Peyer's patch (tissue), 4 donors: ENCODE measurements at regions not wholly inside any gene's neighbourhood (a gene's known extent, or its start where the extent isn't known, plus 50 kb on each side); places are given as distances from the start of the nearest gene placed in this dataset.

Experiments used
- DNase-seq, 3 donors: peaks; one replicate each; pipeline ENCODE4 v3.0.0-alpha.2; 2017 to 2019
- H3K27ac ChIP-seq, 4 donors: fragments of 200-600 bp; sonication (generic); one replicate each; pipeline ENCODE4 v1.5.1; 2016 to 2019
- H3K27me3 ChIP-seq, 2 donors: fragments of 200-600 bp; sonication (generic); one replicate each; pipeline ENCODE4 v1.5.1; 2019
- H3K36me3 ChIP-seq, 3 donors: fragments of 200-600 bp; sonication (generic); one replicate each; pipeline ENCODE4 v1.5.1; 2016 to 2019
- H3K4me1 ChIP-seq, 4 donors: fragments of 200-600 bp; sonication (generic); one replicate each; pipeline ENCODE4 v1.5.1; 2016 to 2019
- H3K4me3 ChIP-seq, 4 donors: fragments of 200-600 bp; sonication (generic); 1 replicate in 3 of 4; 2 replicates in 1 of 4; pipeline ENCODE4 v1.5.1; 2016 to 2019; ENCODE audit warnings: mild to moderate bottlenecking in 1 of 4
- H3K9me3 ChIP-seq, 4 donors: fragments of 200-600 bp; sonication (generic); one replicate each; pipeline ENCODE4 v1.5.1; 2016 to 2019; ENCODE audit warnings: mild to moderate bottlenecking in 1 of 4
- POLR2A ChIP-seq, 2 donors: fragments of 450-650 bp; IDR thresholded peaks; one replicate each; pipeline ENCODE4 v1.5.1; 2017; ENCODE audit warnings: antibody characterized with exemption in 2 of 2, mild to moderate bottlenecking in 2 of 2, moderate library complexity in 2 of 2
- TF ChIP-seq, protein P1 (sequence below), 6 experiments: fragments of 450-650 bp in 4 of 6; fragments of 200-600 bp in 2 of 6; sonication (generic) in 1 of 6; IDR thresholded peaks; one replicate each; pipeline ENCODE4 v1.5.1; 2017 to 2019; ENCODE audit warnings: antibody characterized with exemption in 6 of 6, mild to moderate bottlenecking in 3 of 6, moderate library complexity in 1 of 6

- Histone ChIP-seq H3K36me3 (no peaks in the 10 kb centered on the region), H3K4me1 (no peaks in the 10 kb centered on the region), H3K27ac (no peak overlapping the region), H3K4me3 (no peak overlapping the region), H3K9me3 (no peaks in the 10 kb centered on the region), H3K27me3 (no peaks in the 10 kb centered on the region)
- DNase-seq, result no peak
- TF ChIP-seq, protein P1, sequence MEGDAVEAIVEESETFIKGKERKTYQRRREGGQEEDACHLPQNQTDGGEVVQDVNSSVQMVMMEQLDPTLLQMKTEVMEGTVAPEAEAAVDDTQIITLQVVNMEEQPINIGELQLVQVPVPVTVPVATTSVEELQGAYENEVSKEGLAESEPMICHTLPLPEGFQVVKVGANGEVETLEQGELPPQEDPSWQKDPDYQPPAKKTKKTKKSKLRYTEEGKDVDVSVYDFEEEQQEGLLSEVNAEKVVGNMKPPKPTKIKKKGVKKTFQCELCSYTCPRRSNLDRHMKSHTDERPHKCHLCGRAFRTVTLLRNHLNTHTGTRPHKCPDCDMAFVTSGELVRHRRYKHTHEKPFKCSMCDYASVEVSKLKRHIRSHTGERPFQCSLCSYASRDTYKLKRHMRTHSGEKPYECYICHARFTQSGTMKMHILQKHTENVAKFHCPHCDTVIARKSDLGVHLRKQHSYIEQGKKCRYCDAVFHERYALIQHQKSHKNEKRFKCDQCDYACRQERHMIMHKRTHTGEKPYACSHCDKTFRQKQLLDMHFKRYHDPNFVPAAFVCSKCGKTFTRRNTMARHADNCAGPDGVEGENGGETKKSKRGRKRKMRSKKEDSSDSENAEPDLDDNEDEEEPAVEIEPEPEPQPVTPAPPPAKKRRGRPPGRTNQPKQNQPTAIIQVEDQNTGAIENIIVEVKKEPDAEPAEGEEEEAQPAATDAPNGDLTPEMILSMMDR (IDR thresholded peaks at IDR 0.05), result no peak
- TF ChIP-seq POLR2A (IDR thresholded peaks at IDR 0.05), result no peak
Observed at GRCh38 chrY:15648198-15648597, 1123.9 kb downstream of the NLGN4Y start.

DNA sequence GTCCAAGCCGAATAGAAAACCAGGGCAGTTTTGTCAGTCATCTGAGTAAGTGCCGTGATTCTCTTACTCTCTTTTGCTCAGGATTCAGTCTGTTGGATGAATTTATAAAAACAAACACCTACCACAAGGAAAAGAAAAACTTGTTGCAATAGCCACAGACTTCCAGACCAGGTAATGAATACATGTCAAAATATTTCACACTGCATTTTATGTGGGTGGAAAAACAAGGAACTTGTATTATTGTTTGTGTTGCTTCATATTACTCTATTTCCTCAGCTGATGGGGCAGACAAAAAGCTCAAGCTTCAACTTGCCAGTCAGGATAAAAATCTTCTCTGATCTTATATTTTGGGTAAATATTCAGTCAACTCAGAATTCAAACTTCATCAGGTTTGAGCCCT, 1125.7 kb downstream of the NLGN4Y start:
- no peaks in the 10 kb centered on the region for H3K36me3 ChIP-seq

DNA sequence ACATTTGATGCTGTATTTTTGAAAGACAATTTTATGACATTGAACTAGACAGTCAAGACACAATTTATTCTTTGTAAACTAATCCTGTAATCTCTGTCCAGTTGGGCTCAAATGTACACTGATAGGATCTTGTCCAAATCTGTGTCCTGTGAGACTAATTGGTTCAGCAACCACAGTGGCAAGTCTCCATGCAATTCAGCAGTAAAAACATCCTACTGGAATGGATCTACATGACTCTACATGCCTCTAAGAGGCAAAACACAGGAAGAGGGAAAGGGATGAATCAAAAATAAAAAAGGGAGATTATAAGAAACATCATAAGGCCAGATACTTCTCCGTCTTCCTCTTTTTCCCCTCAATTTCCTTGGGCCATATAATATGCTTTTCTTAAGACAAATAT, 1164.2 kb downstream of the NLGN4Y start:
- no peak for DNase-seq
- H3K27ac ChIP-seq, result no peak overlapping the region
- H3K4me3 ChIP-seq, result no peak overlapping the region
- TF ChIP-seq, protein P1 (IDR thresholded peaks at IDR 0.05), result no peak
- H3K4me1 ChIP-seq, result no peaks in the 10 kb centered on the region
- H3K36me3 ChIP-seq, result no peaks in the 10 kb centered on the region
- H3K9me3 ChIP-seq, result no peaks in the 10 kb centered on the region
- no peaks in the 10 kb centered on the region for H3K27me3 ChIP-seq

More for the DNA sequence above, 1125.7 kb downstream of the NLGN4Y start:
- Histone ChIP-seq H3K27ac (no peak overlapping the region), H3K27me3 (no peaks in the 10 kb centered on the region), H3K4me3 (no peak overlapping the region), H3K9me3 (no peaks in the 10 kb centered on the region), H3K4me1 (no peaks in the 10 kb centered on the region)
- no peak for TF ChIP-seq POLR2A (IDR thresholded peaks at IDR 0.05)
- TF ChIP-seq, protein P1 (IDR thresholded peaks at IDR 0.05), result no peak
- DNase-seq, result no peak

GRCh38 chrY:15689994-15690393, 1165.7 kb downstream of the NLGN4Y start:
- DNase-seq, result no peak
- Histone ChIP-seq H3K4me3 (no peak overlapping the region), H3K27ac (no peak overlapping the region), H3K36me3 (no peaks in the 10 kb centered on the region), H3K27me3 (no peaks in the 10 kb centered on the region), H3K9me3 (no peaks in the 10 kb centered on the region), H3K4me1 (no peaks in the 10 kb centered on the region)
- TF ChIP-seq, protein P1 (IDR thresholded peaks at IDR 0.05), result no peak

- TF ChIP-seq POLR2A (IDR thresholded peaks at IDR 0.05), result no peak
- TF ChIP-seq, protein P1 (IDR thresholded peaks at IDR 0.05), result no peak
Observed at GRCh38 chrY:15702131-15702530, 1177.8 kb downstream of the NLGN4Y start.

GRCh38 chrY:15704906-15705305, 1180.6 kb downstream of the NLGN4Y start:
- H3K4me1 ChIP-seq, result no peaks in the 10 kb centered on the region
- no peak for TF ChIP-seq POLR2A (IDR thresholded peaks at IDR 0.05)
- TF ChIP-seq, protein P1 (IDR thresholded peaks at IDR 0.05), result no peak
- H3K4me3 ChIP-seq, result no peak overlapping the region
- H3K9me3 ChIP-seq, result no peaks in the 10 kb centered on the region
- H3K27ac ChIP-seq, result no peak overlapping the region
- no peak for DNase-seq
- H3K36me3 ChIP-seq, result no peaks in the 10 kb centered on the region
- no peaks in the 10 kb centered on the region for H3K27me3 ChIP-seq

More at GRCh38 chrY:15702131-15702530, 1177.8 kb downstream of the NLGN4Y start:
- Histone ChIP-seq H3K27ac (no peak overlapping the region), H3K36me3 (no peaks in the 10 kb centered on the region), H3K9me3 (no peaks in the 10 kb centered on the region), H3K4me3 (no peak overlapping the region), H3K27me3 (no peaks in the 10 kb centered on the region), H3K4me1 (no peaks in the 10 kb centered on the region)
- no peak for DNase-seq
